Loucy (cell line): ENCODE measurements at regions not wholly inside any gene's neighbourhood (a gene's known extent, or its start where the extent isn't known, plus 50 kb on each side); places are given as distances from the start of the nearest gene placed in this dataset.

Source experiments
- EZH2phosphoT487 ChIP-seq: fragments of 200-600 bp; IDR thresholded peaks from 2 replicates; pipeline ENCODE4 v1.6.1; 2018; ENCODE audit warnings: antibody characterized with exemption, mild to moderate bottlenecking, moderate library complexity, borderline replicate concordance
- TF ChIP-seq, protein P1 (sequence below): fragments of 200-600 bp; sonication (generic); conservative IDR thresholded peaks from 2 replicates; pipeline ENCODE4 v1.5.1; 2014; ENCODE audit warnings: mild to moderate bottlenecking, antibody characterized with exemption, low read length

DNA sequence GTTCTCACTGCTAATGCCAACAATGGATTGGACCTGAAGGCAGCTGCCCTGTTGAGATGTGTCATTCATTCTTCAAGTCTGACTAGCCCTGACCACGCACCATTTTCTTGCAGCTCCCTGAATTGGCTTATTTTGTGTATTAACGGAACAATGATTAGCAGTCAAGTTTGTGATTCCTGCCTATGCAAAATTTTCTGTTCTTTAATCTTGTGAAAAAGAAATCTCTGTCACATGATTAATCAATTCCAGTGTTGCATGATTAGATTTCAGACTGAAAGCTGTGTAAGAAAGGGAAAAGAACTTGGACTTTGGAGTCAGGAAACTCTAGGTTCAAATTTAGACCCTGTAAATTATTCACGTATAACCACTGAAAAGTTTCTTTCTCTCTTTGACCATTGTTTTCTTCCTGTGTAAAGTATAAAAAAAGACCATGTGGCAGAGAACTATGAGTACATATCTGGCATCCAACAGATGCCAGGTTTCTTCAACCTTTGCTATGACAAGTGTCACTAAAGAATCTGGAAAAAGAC, 64.5 kb upstream of the SLC10A2 start:
- TF ChIP-seq, protein P1, sequence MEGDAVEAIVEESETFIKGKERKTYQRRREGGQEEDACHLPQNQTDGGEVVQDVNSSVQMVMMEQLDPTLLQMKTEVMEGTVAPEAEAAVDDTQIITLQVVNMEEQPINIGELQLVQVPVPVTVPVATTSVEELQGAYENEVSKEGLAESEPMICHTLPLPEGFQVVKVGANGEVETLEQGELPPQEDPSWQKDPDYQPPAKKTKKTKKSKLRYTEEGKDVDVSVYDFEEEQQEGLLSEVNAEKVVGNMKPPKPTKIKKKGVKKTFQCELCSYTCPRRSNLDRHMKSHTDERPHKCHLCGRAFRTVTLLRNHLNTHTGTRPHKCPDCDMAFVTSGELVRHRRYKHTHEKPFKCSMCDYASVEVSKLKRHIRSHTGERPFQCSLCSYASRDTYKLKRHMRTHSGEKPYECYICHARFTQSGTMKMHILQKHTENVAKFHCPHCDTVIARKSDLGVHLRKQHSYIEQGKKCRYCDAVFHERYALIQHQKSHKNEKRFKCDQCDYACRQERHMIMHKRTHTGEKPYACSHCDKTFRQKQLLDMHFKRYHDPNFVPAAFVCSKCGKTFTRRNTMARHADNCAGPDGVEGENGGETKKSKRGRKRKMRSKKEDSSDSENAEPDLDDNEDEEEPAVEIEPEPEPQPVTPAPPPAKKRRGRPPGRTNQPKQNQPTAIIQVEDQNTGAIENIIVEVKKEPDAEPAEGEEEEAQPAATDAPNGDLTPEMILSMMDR = no peak
- TF ChIP-seq EZH2phosphoT487 = no peak
